ENCODE measurements at regions not wholly inside any gene's neighbourhood (a gene's known extent, or its start where the extent isn't known, plus 50 kb on each side); places are given as distances from the start of the nearest gene placed in this dataset.
"Not testable (repeated sequence)": the region's sequence is repeated elsewhere in the genome, so short reads cannot be mapped to it uniquely, and the experiment has no call there.

- H3K36me3 Mint-ChIP-seq (ENCODE audit: insufficient read depth, unreplicated experiment), result no peaks in the 10 kb centered on the region
- DNase-seq, result no peak
Measured at GRCh38 chr7:81869670-81870069, 99.8 kb upstream of the HGF start.

GRCh38 chr7:81865754-81866153, 95.9 kb upstream of the HGF start:
- Mint-ChIP-seq H3K27ac (ENCODE audit: unreplicated experiment) (no peak overlapping the region), H3K4me3 (ENCODE audit: unreplicated experiment) (no peak overlapping the region), H3K36me3 (ENCODE audit: insufficient read depth, unreplicated experiment) (no peaks in the 10 kb centered on the region), H3K27me3 (ENCODE audit: insufficient read depth, unreplicated experiment) (no peaks in the 10 kb centered on the region), H3K9me3 (ENCODE audit: unreplicated experiment) (no peaks in the 10 kb centered on the region), H3K4me1 (ENCODE audit: low read depth, unreplicated experiment) (no peaks in the 10 kb centered on the region)
- H3K27me3 ChIP-seq (replicated peaks; ENCODE audit: control insufficient read depth, insufficient read depth, low read length), result no peaks in the 10 kb centered on the region
- no peak for DNase-seq
- no peaks in the 10 kb centered on the region for H3K9me3 ChIP-seq
- no peaks in the 10 kb centered on the region for H3K36me3 ChIP-seq (ENCODE audit: control insufficient read depth, insufficient read depth, low read length)
- ChIA-PET POLR2A (no interaction called here), CTCF (no interaction called here)
- no peak for TF ChIP-seq CTCF (IDR thresholded peaks at IDR 0.05; ENCODE audit: insufficient read depth in 1 of 2, low read depth in 1 of 2, low read length in 1 of 2, severe bottlenecking in 1 of 2, unreplicated experiment in 1 of 2)
- no TSS peak for BruUV-seq (replicated peaks)
- H3K4me1 ChIP-seq, result no peaks in the 10 kb centered on the region
- intact Hi-C loops (cut with micrococcal nuclease; ENCODE audit: unreplicated experiment), result no loop called here
- H3K4me3 ChIP-seq (ENCODE audit: low read depth, low read length), result no peak overlapping the region

More at GRCh38 chr7:81869670-81870069, 99.8 kb upstream of the HGF start:
- intact Hi-C loops (cut with micrococcal nuclease; ENCODE audit: unreplicated experiment), result no loop called here
- H3K4me1 ChIP-seq, result no peaks in the 10 kb centered on the region
- Mint-ChIP-seq H3K27ac (ENCODE audit: unreplicated experiment) (no peak overlapping the region), H3K27me3 (ENCODE audit: insufficient read depth, unreplicated experiment) (peaks cover 7% of the 10 kb centered on the region), H3K4me3 (ENCODE audit: unreplicated experiment) (no peak overlapping the region), H3K9me3 (ENCODE audit: unreplicated experiment) (no peaks in the 10 kb centered on the region), H3K4me1 (ENCODE audit: low read depth, unreplicated experiment) (no peaks in the 10 kb centered on the region)
- no peak overlapping the region for H3K4me3 ChIP-seq (ENCODE audit: low read depth, low read length)
- no TSS peak for BruUV-seq (replicated peaks)
- CTCF ChIA-PET, result no interaction called here
- H3K9me3 ChIP-seq, result no peaks in the 10 kb centered on the region
- POLR2A ChIA-PET, result no interaction called here
- H3K36me3 ChIP-seq (ENCODE audit: control insufficient read depth, insufficient read depth, low read length), result no peaks in the 10 kb centered on the region
- no peaks in the 10 kb centered on the region for H3K27me3 ChIP-seq (replicated peaks; ENCODE audit: control insufficient read depth, insufficient read depth, low read length)
- no peak for TF ChIP-seq CTCF (IDR thresholded peaks at IDR 0.05; ENCODE audit: insufficient read depth in 1 of 2, low read depth in 1 of 2, low read length in 1 of 2, severe bottlenecking in 1 of 2, unreplicated experiment in 1 of 2)

GRCh38 chr7:81859433-81859832, 89.6 kb upstream of the HGF start:
- H3K4me1 Mint-ChIP-seq (ENCODE audit: low read depth, unreplicated experiment), result no peaks in the 10 kb centered on the region
- POLR2A ChIA-PET, result no interaction called here

GRCh38 chr7:81858820-81859219, 89.0 kb upstream of the HGF start:
- DNase-seq; H3K36me3 Mint-ChIP-seq (ENCODE audit: insufficient read depth, unreplicated experiment); H3K9me3 ChIP-seq; H3K4me3 Mint-ChIP-seq (ENCODE audit: unreplicated experiment); H3K4me1 ChIP-seq; H3K4me1 Mint-ChIP-seq (ENCODE audit: low read depth, unreplicated experiment); H3K27me3 ChIP-seq (replicated peaks; ENCODE audit: control insufficient read depth, insufficient read depth, low read length); intact Hi-C loops (cut with micrococcal nuclease; ENCODE audit: unreplicated experiment); H3K27me3 Mint-ChIP-seq (ENCODE audit: insufficient read depth, unreplicated experiment); POLR2A ChIA-PET; H3K36me3 ChIP-seq (ENCODE audit: control insufficient read depth, insufficient read depth, low read length); H3K9me3 Mint-ChIP-seq (ENCODE audit: unreplicated experiment); H3K4me3 ChIP-seq (ENCODE audit: low read depth, low read length); H3K27ac Mint-ChIP-seq (ENCODE audit: unreplicated experiment); BruUV-seq (replicated peaks): not testable (repeated sequence)
- CTCF ChIA-PET, result interaction anchor here (0.5 kb wide), 1 partner anchor 94 kb away, joined by 3 read pairs; no protein-coding TSS in a partner anchor

More at GRCh38 chr7:81859433-81859832, 89.6 kb upstream of the HGF start:
- Histone ChIP-seq H3K36me3 (ENCODE audit: control insufficient read depth, insufficient read depth, low read length) (no peaks in the 10 kb centered on the region), H3K4me3 (ENCODE audit: low read depth, low read length) (no peak overlapping the region), H3K27me3 (replicated peaks; ENCODE audit: control insufficient read depth, insufficient read depth, low read length) (no peaks in the 10 kb centered on the region), H3K9me3 (no peaks in the 10 kb centered on the region), H3K4me1 (no peaks in the 10 kb centered on the region)
- no peaks in the 10 kb centered on the region for H3K36me3 Mint-ChIP-seq (ENCODE audit: insufficient read depth, unreplicated experiment)
- no peak overlapping the region for H3K27ac Mint-ChIP-seq (ENCODE audit: unreplicated experiment)
- no TSS peak for BruUV-seq (replicated peaks)
- intact Hi-C loops (cut with micrococcal nuclease; ENCODE audit: unreplicated experiment), result no loop called here
- no peak for DNase-seq
- no peaks in the 10 kb centered on the region for H3K9me3 Mint-ChIP-seq (ENCODE audit: unreplicated experiment)
- no peak for TF ChIP-seq CTCF (IDR thresholded peaks at IDR 0.05; ENCODE audit: insufficient read depth in 1 of 2, low read depth in 1 of 2, low read length in 1 of 2, severe bottlenecking in 1 of 2, unreplicated experiment in 1 of 2)
- CTCF ChIA-PET, result no interaction called here
- H3K27me3 Mint-ChIP-seq (ENCODE audit: insufficient read depth, unreplicated experiment), result no peaks in the 10 kb centered on the region
- H3K4me3 Mint-ChIP-seq (ENCODE audit: unreplicated experiment), result no peak overlapping the region
